ENCODE measurements at regions not wholly inside any gene's neighbourhood (a gene's known extent, or its start where the extent isn't known, plus 50 kb on each side); places are given as distances from the start of the nearest gene placed in this dataset.

GRCh38 chr1:43065191-43065590, 106.5 kb upstream of the SLC2A1 start:
- no peak for DNase-seq

- DNase-seq = no peak
These were observed 104.9 kb upstream of the SLC2A1 start for GRCh38 chr1:43063394-43064219.

GRCh38 chr1:43062527-43063095, 103.9 kb upstream of the SLC2A1 start:
- DNase-seq = no peak

- DNase-seq = no peak
These were observed 103.1 kb upstream of the SLC2A1 start for GRCh38 chr1:43061757-43062156.

- DNase-seq = no peak
These were observed 101.2 kb upstream of the SLC2A1 start for GRCh38 chr1:43059640-43060574.

- DNase-seq = no peak
These were observed 100.1 kb upstream of the SLC2A1 start for GRCh38 chr1:43058545-43059360.

- no peak for DNase-seq
These were observed 99.4 kb upstream of the SLC2A1 start for GRCh38 chr1:43058056-43058455.

GRCh38 chr1:43057567-43057966, 98.9 kb upstream of the SLC2A1 start:
- DNase-seq = no peak

- DNase-seq = no peak
These were observed 98.3 kb upstream of the SLC2A1 start for GRCh38 chr1:43056981-43057391.

- no peak for DNase-seq
These were observed 97.8 kb upstream of the SLC2A1 start for GRCh38 chr1:43056460-43056859.

- no peak for DNase-seq
These were observed 96.3 kb upstream of the SLC2A1 start for GRCh38 chr1:43054961-43055360.

GRCh38 chr1:43052786-43053439, 94.2 kb upstream of the SLC2A1 start:
- no peak for DNase-seq

GRCh38 chr1:43052322-43052721, 93.7 kb upstream of the SLC2A1 start:
- no peak for DNase-seq

- DNase-seq = no peak
These were observed 90.8 kb upstream of the SLC2A1 start for GRCh38 chr1:43049481-43049880.

GRCh38 chr1:43048601-43049011, 89.9 kb upstream of the SLC2A1 start:
- DNase-seq = no peak

GRCh38 chr1:43047135-43047534, 88.5 kb upstream of the SLC2A1 start:
- no peak for DNase-seq

GRCh38 chr1:43044572-43045361, 86.1 kb upstream of the SLC2A1 start:
- DNase-seq = no peak

GRCh38 chr1:43043695-43044094, 85.0 kb upstream of the SLC2A1 start:
- no peak for DNase-seq

GRCh38 chr1:43042773-43043457, 84.2 kb upstream of the SLC2A1 start:
- no peak for DNase-seq

GRCh38 chr1:43042127-43042526, 83.5 kb upstream of the SLC2A1 start:
- no peak for DNase-seq

- DNase-seq = no peak
These were observed 82.9 kb upstream of the SLC2A1 start for GRCh38 chr1:43041591-43041990.
